Ectodermal cell (in vitro differentiated cells): ENCODE measurements at regions not wholly inside any gene's neighbourhood (a gene's known extent, or its start where the extent isn't known, plus 50 kb on each side); places are given as distances from the start of the nearest gene placed in this dataset.
"Not testable (repeated sequence)": the region's sequence is repeated elsewhere in the genome, so short reads cannot be mapped to it uniquely, and the experiment has no call there.

Source experiments
- H3K27ac ChIP-seq: 2 replicates; pipeline ENCODE4 v1.7.0; 2013; ENCODE audit warnings: mild to moderate bottlenecking, low read depth, low read length; ENCODE audit not compliant: insufficient read depth, poor library complexity, severe bottlenecking
- H3K27me3 ChIP-seq: 2 replicates; pipeline ENCODE4 v1.7.0; 2013; ENCODE audit warnings: mild to moderate bottlenecking, low read length; ENCODE audit not compliant: insufficient read depth, control insufficient read depth, poor library complexity, severe bottlenecking
- H3K36me3 ChIP-seq: one replicate; pipeline ENCODE4 v1.7.0; 2013; ENCODE audit warnings: low read length; ENCODE audit not compliant: control insufficient read depth, insufficient read depth
- H3K4me1 ChIP-seq: one replicate; pipeline ENCODE4 v1.7.0; 2013; ENCODE audit warnings: low read length; ENCODE audit not compliant: control insufficient read depth, insufficient read depth
- H3K4me3 ChIP-seq: 2 replicates; pipeline ENCODE4 v1.7.0; 2013; ENCODE audit warnings: low read depth, low read length, control low read depth; ENCODE audit not compliant: insufficient read depth
- H3K9me3 ChIP-seq: 2 replicates; pipeline ENCODE4 v1.7.0; 2013; ENCODE audit warnings: mild to moderate bottlenecking, low read length, moderate library complexity; ENCODE audit not compliant: control insufficient read depth
- WGBS, 2 experiments: methylation state at CpG; one replicate each; pipeline ENCODE4 v1.1.7; 2013; ENCODE audit warnings: missing lambda C conversion rate in 2 of 2; 5-methylcytosine and 5-hydroxymethylcytosine counted together

DNA sequence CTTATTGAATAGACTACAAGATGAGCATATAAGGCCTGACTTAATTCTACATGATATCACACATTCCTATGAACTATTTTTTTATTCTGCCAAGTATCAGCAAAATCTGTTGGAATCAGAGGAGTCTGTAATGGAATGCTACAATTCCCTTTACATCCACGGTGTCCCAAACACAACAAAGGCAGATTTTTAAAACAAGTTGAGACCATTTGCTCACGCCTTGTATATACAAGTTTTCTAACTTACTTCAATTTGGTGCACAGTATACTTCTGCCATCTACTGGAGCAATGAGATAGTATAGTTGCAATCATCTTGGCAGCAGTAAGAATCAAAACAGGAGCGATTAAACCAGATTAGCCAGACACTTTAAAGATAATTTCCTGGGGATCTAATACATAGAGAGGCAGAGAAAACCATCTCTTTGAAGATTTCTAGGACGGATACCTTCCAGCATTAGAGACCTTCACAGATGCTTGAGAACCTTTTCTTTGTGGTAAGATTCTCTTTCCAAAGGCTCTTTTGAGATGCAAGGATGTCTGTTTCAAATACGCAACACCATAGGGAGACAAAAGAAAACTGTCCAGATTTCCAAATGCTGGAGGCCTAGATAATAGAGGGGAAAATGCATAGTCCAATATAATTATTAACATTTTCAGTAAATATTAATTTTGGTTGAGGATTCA is 302.0 kb upstream of the MIR17HG start:
- H3K27ac ChIP-seq = no peak overlapping the region
- WGBS, 2 experiments = 72 to 74% methylated on average over 4 to 5 of the region's 5 CpGs
- no peaks in the 10 kb centered on the region for H3K36me3 ChIP-seq
- H3K9me3 ChIP-seq = no peaks in the 10 kb centered on the region
- H3K4me1 ChIP-seq = no peaks in the 10 kb centered on the region
- no peak overlapping the region for H3K4me3 ChIP-seq
- H3K27me3 ChIP-seq = no peaks in the 10 kb centered on the region

DNA sequence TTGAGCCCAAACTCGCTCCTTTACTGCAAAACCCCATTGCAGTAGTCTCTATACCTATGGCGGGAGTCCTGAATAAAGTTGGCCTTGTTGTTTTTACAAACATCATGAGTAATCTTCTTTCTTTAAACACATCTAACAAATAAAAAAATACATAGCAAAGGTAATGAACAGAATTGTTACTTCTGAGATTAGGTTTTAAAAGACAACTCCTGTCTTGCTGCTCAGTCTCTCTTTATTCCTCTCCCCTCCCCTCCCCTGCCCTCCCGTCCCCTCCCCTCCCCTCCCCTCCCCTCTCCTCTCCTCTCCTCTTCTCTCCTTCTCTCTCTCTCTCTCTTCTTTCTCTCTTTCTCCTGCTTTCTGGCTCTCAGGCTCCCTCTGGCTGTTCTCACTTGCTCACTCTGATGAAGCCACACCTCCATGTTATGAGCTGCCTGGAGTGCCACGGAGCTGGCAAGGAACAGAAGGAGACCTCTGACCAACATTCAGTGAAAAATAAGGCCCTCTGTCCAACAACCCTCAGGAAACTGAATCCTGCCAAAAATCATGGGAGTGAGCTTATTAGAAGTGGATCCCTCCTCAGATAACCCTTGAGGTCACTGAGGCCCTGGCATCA is 300.7 kb upstream of the MIR17HG start:
- Histone ChIP-seq H3K4me1 (no peaks in the 10 kb centered on the region), H3K4me3 (no peak overlapping the region), H3K9me3 (no peaks in the 10 kb centered on the region), H3K27me3 (no peaks in the 10 kb centered on the region), H3K36me3 (no peaks in the 10 kb centered on the region), H3K27ac (no peak overlapping the region)
- WGBS, 2 experiments = 63 to 72% methylated on average over 3 of the region's 4 CpGs

DNA sequence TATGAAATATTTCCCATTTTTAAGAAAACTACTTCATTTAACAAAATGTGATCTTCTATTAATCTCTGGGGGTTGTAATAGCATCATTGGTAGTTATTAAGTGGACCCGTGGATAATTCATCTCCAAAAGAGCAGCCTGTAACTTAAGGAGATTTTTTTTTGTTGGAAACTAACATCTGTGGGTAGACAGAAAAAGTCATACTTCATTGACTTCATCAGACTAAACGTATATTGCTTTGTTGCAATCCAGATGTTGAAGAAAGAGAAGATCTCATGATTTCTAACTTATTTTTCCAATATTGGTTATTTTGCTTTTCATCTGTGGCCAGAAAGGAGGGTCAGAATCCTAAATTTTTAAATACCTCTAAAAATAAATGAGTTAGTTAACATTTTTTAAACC is 296.5 kb upstream of the MIR17HG start:
- H3K4me1 ChIP-seq = no peaks in the 10 kb centered on the region
- no peaks in the 10 kb centered on the region for H3K36me3 ChIP-seq
- no peak overlapping the region for H3K27ac ChIP-seq
- H3K4me3 ChIP-seq = no peak overlapping the region
- WGBS, 2 experiments = 98 to 100% methylated on average over 2 of the region's 2 CpGs
- no peaks in the 10 kb centered on the region for H3K9me3 ChIP-seq
- H3K27me3 ChIP-seq = no peaks in the 10 kb centered on the region

DNA sequence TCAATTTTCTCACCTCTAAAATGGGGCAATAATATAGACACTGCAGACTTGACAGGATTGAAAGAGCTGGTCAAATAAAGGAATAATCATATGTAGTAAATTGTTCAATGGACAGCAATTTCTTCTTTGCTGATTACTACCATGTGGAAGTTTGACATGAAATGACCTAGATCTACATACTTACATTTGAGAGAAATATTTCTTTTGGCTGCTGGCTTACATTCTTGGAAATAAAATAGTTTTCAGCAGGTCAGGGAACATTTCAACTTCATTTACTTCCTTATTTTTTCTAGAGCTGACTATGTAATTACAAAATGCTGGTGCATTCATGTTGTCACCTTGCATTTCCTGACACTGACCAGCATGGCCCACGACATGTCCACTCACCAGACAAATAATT is 294.6 kb upstream of the MIR17HG start:
- Histone ChIP-seq H3K36me3 (no peaks in the 10 kb centered on the region), H3K27me3 (no peaks in the 10 kb centered on the region), H3K4me3 (no peak overlapping the region), H3K27ac (no peak overlapping the region), H3K4me1 (no peaks in the 10 kb centered on the region), H3K9me3 (no peaks in the 10 kb centered on the region)
- WGBS, 2 experiments = 92% methylated on average over 1 of the region's 1 CpG; no CpG with 5 or more reads in 1 of the 2 experiments

DNA sequence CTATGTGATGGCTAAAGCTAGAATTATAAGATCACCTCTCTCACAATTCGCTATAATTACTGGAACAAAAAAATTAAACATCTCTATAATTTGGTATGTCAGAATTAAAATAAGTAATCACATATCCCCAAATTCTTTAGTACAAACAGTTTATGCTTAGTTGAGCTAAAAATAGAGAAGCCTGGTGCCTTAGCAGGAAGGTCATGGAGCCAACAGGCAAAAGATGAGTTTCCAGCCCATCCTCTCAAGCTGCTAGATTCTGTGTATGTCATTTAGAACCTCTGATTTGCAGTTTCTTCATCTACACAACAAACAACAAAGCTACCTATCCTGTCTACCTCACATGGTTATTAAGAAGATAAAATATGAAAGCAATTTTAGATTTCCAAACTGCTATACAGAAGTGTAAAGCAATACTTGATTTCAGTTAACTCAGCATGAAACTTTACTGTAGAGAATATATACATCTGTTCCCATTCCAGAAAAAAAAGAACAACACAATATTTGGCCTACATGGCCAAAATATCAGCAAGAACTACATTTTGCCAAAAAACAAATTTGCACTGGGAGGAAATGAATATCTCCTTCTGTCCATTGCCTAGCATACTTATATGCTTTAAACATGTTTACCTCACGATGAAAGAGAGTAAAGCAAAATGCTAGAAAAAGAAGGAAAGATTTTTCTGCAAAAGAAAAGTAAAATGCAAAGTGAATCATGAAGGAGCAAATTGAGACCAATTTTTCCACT is 294.0 kb upstream of the MIR17HG start:
- Histone ChIP-seq H3K36me3 (no peaks in the 10 kb centered on the region), H3K4me1 (no peaks in the 10 kb centered on the region), H3K27me3 (no peaks in the 10 kb centered on the region), H3K9me3 (no peaks in the 10 kb centered on the region), H3K27ac (no peak overlapping the region), H3K4me3 (no peak overlapping the region)
- WGBS, 2 experiments = 100% methylated on average over 1 of the region's 2 CpGs

DNA sequence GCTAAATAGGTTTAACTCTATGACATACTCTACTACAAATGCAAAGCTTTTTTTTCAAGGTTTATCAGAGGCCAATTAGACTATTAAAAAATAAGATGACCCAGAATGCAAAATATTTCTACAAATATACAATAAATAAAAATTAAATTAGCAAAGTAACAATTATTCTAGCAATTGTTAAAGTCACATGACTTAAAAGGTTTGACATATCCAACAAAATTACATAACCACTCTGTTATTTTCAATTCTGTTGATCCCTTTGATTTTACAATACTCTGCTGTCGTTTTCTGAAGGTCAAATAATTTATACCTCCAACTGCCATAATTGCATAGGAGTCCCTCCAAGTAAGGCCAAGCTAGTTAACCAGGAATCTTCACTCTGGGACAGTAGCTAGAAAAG is 292.6 kb upstream of the MIR17HG start:
- Histone ChIP-seq H3K4me1 (no peaks in the 10 kb centered on the region), H3K27ac (no peak overlapping the region)
- 83 to 95% methylated on average over 1 of the region's 1 CpG for WGBS, 2 experiments

DNA sequence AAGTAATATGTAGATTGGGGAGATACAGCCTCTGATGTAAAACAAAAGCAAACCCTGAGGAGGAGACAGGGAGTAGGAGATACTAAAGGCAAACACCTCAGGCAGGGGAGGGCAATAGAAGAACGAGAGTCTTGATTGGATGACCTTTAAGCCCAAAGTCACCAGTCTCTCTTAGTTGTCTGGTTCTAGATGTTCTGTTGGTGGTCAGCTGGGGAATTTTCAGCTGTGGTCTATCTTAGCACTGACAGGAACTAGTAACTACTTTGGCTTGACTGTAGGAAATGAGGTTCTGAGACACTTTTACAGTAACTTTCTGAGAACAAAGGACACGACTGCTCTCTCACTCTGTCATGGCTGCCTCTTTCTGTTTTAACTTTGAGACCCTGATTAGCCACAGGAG is 290.7 kb upstream of the MIR17HG start:
- Histone ChIP-seq H3K9me3 (no peaks in the 10 kb centered on the region), H3K27me3 (no peaks in the 10 kb centered on the region), H3K4me3 (no peak overlapping the region), H3K27ac (no peak overlapping the region), H3K4me1 (no peaks in the 10 kb centered on the region), H3K36me3 (no peaks in the 10 kb centered on the region)
- 91 to 97% methylated on average over 2 of the region's 2 CpGs for WGBS, 2 experiments

More for the DNA sequence above, 292.6 kb upstream of the MIR17HG start:
- no peaks in the 10 kb centered on the region for H3K27me3 ChIP-seq
- H3K4me3 ChIP-seq = no peak overlapping the region
- H3K9me3 ChIP-seq = no peaks in the 10 kb centered on the region
- no peaks in the 10 kb centered on the region for H3K36me3 ChIP-seq

DNA sequence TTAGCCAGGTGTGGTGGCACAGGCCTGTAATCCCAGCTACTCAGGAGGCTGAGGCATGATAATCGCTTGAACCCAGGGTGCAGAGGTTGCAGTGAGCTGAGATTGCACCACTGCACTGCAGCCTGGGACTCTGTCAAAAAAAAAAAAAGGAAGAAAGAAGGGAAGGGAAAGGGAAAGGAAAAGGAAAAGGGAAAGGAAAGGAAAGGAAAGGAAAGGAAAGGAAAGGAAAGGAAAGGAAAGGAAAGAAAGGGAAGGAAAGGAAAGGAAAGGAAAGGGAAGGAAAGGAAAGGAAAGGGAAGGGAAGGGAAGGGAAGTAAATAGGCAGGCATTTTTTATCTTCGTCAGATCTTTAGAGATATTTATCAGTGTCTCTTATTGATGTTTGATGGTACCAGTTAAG is 290.0 kb upstream of the MIR17HG start:
- not testable (repeated sequence) for H3K36me3 ChIP-seq, H3K27me3 ChIP-seq, H3K9me3 ChIP-seq, H3K4me3 ChIP-seq, H3K27ac ChIP-seq, H3K4me1 ChIP-seq
- 92 to 96% methylated on average over 2 of the region's 2 CpGs for WGBS, 2 experiments

DNA sequence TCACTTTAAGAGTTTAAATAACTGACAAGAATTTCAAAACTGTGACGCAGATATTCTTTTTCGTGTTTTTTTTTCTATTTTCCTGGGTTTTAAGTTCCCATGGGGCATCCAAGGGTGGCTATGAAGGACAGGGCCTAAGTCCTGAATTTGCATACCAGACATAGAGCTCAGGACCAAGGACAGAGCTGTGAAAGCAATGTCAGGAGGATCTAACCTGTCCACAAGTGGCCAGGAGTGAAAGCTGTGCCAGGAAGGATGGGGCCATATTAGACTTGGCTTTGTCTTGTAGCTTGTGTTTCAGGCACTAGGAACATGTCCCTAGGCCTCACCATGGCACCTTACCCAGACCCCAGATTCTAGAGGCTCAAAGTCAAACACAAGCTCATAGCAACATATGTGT is 289.4 kb upstream of the MIR17HG start:
- no peaks in the 10 kb centered on the region for H3K36me3 ChIP-seq
- H3K27me3 ChIP-seq = no peaks in the 10 kb centered on the region
- no peaks in the 10 kb centered on the region for H3K9me3 ChIP-seq
- H3K4me1 ChIP-seq = no peaks in the 10 kb centered on the region
- H3K27ac ChIP-seq = no peak overlapping the region
- WGBS, 2 experiments = 90 to 96% methylated on average over 2 of the region's 2 CpGs
- no peak overlapping the region for H3K4me3 ChIP-seq

DNA sequence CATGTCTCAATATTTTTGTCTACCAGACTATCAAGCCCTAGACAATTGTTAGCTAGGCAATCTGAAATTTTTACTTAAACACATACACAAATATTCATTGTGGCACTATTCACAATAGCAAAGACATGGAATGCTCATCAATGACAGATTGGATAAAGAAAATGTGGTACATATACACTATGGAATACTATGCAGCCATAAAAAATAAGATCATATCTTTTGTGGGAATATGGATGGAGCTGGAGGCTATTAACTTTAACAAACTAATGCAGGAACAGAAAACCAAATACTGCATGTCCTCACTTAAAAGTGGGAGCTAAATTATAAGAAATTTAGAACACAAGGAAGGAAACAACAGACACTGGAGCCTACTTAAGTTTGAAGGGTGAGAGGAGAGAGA is 288.6 kb upstream of the MIR17HG start:
- no peak overlapping the region for H3K27ac ChIP-seq
- no peaks in the 10 kb centered on the region for H3K36me3 ChIP-seq
- H3K4me3 ChIP-seq = no peak overlapping the region
- no peaks in the 10 kb centered on the region for H3K9me3 ChIP-seq
- H3K27me3 ChIP-seq = no peaks in the 10 kb centered on the region
- no peaks in the 10 kb centered on the region for H3K4me1 ChIP-seq
